Tibial nerve (tissue), 3 donors: ENCODE measurements at regions not wholly inside any gene's neighbourhood (a gene's known extent, or its start where the extent isn't known, plus 50 kb on each side); places are given as distances from the start of the nearest gene placed in this dataset.

Source experiments
- CTCF ChIP-seq, 5 experiments: fragments of 200-600 bp in 3 of 5; fragments of 450-650 bp in 2 of 5; sonication (generic) in 3 of 5; IDR thresholded peaks; one replicate each; pipeline ENCODE4 v1.5.1; 2016 to 2019; ENCODE audit warnings: antibody characterized with exemption in 5 of 5, mild to moderate bottlenecking in 3 of 5, moderate library complexity in 2 of 5
- POLR2A ChIP-seq, 2 donors: fragments of 450-650 bp; IDR thresholded peaks; one replicate each; pipeline ENCODE4 v1.6.1; 2017; ENCODE audit warnings: antibody characterized with exemption in 2 of 2, mild to moderate bottlenecking in 2 of 2, moderate library complexity in 2 of 2

GRCh38 chr4:15194520-15194919 lies 192.2 kb downstream of the CPEB2 start:
- TF ChIP-seq CTCF (IDR thresholded peaks at IDR 0.05): no peak
- TF ChIP-seq POLR2A (IDR thresholded peaks at IDR 0.05): no peak
